Activated CD4-positive, alpha-beta T cell treated with anti-CD3 and anti-CD28 coated beads, Interleukin-2, amount 10 ng/mL, durations not matched to agents 7 days and 5 days (primary cell): ENCODE measurements at regions not wholly inside any gene's neighbourhood (a gene's known extent, or its start where the extent isn't known, plus 50 kb on each side); places are given as distances from the start of the nearest gene placed in this dataset.

Experiments used
- CTCF ChIA-PET: fragments of 350-600 bp; sonication (Branson Sonifier 250); formaldehyde crosslinking; loops from one replicate; lab custom pipeline; 2021; ENCODE audit warnings: antibody characterized with exemption; lab: Charles Lee
- POLR2A ChIA-PET: fragments of 350-600 bp; sonication (Branson Sonifier 250); formaldehyde crosslinking; loops from one replicate; lab custom pipeline; 2021; ENCODE audit warnings: antibody characterized with exemption; lab: Charles Lee
- DNase-seq: peaks from one replicate; pipeline ENCODE4 v3.0.0-alpha.2; 2020
- H3K27ac Mint-ChIP-seq: one replicate; pipeline ENCODE4 v1.8.0; 2021; ENCODE audit warnings: mild to moderate bottlenecking, moderate library complexity, mixed read lengths
- H3K27me3 Mint-ChIP-seq: one replicate; pipeline ENCODE4 v1.8.0; 2021; ENCODE audit warnings: mixed read lengths
- H3K36me3 Mint-ChIP-seq: one replicate; pipeline ENCODE4 v1.8.0; 2021; ENCODE audit warnings: low read depth, mixed read lengths
- H3K4me1 Mint-ChIP-seq: one replicate; pipeline ENCODE4 v1.8.0; 2021; ENCODE audit warnings: mixed read lengths
- H3K4me3 Mint-ChIP-seq: one replicate; pipeline ENCODE4 v1.8.0; 2021; ENCODE audit warnings: mild to moderate bottlenecking, moderate library complexity, mixed read lengths
- H3K9me3 Mint-ChIP-seq: one replicate; pipeline ENCODE4 v1.8.0; 2021; ENCODE audit warnings: mixed read lengths

DNA sequence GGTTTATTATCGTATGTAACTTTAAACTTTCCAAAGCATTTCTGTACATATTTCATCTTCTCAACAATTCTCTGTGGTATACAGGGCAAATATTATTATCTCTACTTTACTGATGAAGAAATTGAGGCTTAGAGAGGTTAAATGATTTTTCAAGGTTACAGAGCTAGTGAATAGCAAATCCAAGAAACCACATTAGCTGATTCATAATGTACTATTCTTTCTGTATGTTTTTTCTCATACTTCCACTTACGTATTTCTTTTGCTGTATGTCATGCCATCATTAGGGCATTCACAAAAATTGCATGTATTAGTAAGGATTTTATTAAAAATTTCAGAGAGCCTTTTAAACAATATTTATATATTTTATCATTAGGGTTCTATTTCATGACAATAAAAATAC, 372.4 kb upstream of the DMAC1 start:
- no peaks in the 10 kb centered on the region for H3K9me3 Mint-ChIP-seq
- H3K36me3 Mint-ChIP-seq: no peaks in the 10 kb centered on the region

DNA sequence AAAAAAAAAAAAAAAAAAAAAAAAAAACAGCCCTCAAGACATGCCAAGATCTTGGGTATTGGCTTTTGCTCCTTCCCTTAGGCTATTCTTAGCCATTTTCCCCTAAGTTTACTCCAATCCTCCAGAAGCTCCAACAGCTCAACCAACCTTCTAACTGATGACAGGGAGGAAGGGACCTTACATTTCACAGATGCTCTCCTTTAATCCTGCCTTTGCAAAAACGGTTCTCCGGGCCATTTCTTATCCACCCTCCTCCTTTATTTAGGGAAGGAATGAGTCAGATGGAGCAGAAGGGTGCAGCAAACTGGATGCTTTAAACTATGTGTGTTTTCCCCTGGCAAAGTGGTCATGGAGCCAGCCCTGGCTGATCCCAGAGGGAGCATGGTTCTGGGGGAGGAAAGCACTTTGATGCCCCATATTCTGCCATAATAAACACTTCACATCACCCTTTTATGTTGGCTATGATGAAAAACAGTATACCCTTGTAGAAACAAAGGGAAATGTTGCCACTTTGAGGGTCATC, 369.4 kb upstream of the DMAC1 start:
- POLR2A ChIA-PET: no interaction called here
- CTCF ChIA-PET: interaction anchor here (0.6 kb wide), 1 partner anchor 709 kb away, joined by 5 read pairs; no protein-coding TSS in a partner anchor
- Mint-ChIP-seq H3K36me3 (no peaks in the 10 kb centered on the region), H3K27me3 (peaks cover 2% of the 10 kb centered on the region), H3K27ac (no peak overlapping the region), H3K9me3 (no peaks in the 10 kb centered on the region), H3K4me1 (no peaks in the 10 kb centered on the region), H3K4me3 (no peak overlapping the region)
- DNase-seq: no peak

More for the DNA sequence above, 372.4 kb upstream of the DMAC1 start:
- POLR2A ChIA-PET: no interaction called here
- Mint-ChIP-seq H3K4me3 (no peak overlapping the region), H3K4me1 (no peaks in the 10 kb centered on the region), H3K27ac (no peak overlapping the region), H3K27me3 (peaks cover 2% of the 10 kb centered on the region)
- no peak for DNase-seq
- CTCF ChIA-PET: no interaction called here

DNA sequence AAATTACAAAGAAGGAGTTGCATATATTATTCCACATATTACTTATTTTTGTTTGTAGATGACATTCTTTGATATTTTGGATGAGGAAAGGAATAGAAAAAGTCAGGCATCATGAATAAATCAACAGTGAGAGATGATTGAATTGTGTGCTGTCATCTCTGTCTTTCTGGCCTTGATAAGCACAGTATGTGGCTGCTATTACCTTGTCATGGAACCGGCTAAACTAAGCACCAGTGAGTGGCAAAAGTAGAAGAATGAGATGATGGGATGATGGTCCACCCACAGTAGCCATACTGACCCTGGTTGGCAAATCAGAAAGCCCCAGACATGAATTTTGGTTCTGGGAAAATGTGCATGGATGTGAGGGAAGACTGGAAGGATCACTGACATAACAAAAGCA, 361.2 kb upstream of the DMAC1 start:
- H3K36me3 Mint-ChIP-seq: no peaks in the 10 kb centered on the region
- no peaks in the 10 kb centered on the region for H3K9me3 Mint-ChIP-seq
- H3K4me1 Mint-ChIP-seq: no peaks in the 10 kb centered on the region
- H3K4me3 Mint-ChIP-seq: no peak overlapping the region
- no peak for DNase-seq
- no peaks in the 10 kb centered on the region for H3K27me3 Mint-ChIP-seq
- POLR2A ChIA-PET: no interaction called here
- CTCF ChIA-PET: no interaction called here
- H3K27ac Mint-ChIP-seq: no peak overlapping the region

DNA sequence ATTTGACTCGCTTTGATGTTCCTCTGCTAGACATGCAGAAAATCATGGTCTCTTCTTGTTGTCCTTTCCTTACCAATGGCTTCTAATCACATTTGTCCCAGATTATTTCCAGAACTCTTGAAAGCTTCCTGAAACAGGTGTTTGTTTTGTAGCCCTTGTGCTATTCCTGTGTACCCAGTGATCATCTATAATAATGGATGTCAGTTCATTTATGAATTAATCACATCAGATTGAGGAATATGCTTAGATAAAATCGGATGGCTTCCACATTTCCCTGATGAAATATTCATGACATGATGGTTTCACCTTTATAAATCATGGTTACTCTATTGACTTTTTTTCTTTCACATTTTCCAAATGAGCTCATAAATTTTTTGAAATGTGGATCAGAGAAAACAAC, 359.0 kb upstream of the DMAC1 start:
- CTCF ChIA-PET: interaction anchor here (1.1 kb wide), 1 partner anchor 12 kb away, joined by 3 read pairs; no protein-coding TSS in a partner anchor
- Mint-ChIP-seq H3K4me3 (no peak overlapping the region), H3K36me3 (no peaks in the 10 kb centered on the region), H3K9me3 (no peaks in the 10 kb centered on the region), H3K27ac (no peak overlapping the region), H3K27me3 (no peaks in the 10 kb centered on the region), H3K4me1 (no peaks in the 10 kb centered on the region)
- POLR2A ChIA-PET: no interaction called here
- DNase-seq: no peak

DNA sequence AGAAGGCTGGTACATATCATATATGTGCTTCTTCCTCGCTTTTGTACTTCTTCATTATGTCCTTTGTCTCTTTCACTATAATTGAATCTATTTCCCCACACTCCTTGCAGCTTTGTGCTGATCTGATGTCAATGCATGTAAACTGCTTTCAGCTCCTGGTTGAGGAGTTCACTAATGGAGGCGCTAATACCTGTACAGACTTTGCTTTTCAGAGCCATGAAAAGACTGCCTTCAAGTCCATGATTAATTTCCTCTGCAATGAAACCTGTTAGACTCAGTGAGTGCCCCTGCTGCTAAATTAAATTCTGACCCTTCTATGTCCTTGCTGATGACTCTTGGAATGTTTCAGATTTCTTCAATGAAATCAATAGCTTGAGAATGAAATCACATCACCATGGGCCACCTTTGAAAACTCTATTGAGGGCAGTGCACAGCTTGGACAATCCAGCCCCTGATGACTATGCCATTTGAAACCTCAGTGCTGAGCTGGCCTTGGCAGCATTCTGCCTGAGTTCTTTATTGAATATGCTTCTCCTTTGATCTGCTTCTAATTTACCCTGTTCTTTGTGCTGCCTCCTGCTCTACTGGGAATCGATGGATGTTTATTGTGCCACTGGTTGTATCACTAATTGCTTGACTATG, 358.2 kb upstream of the DMAC1 start:
- CTCF ChIA-PET: no interaction called here
- no peak overlapping the region for H3K4me3 Mint-ChIP-seq
- H3K36me3 Mint-ChIP-seq: no peaks in the 10 kb centered on the region

DNA sequence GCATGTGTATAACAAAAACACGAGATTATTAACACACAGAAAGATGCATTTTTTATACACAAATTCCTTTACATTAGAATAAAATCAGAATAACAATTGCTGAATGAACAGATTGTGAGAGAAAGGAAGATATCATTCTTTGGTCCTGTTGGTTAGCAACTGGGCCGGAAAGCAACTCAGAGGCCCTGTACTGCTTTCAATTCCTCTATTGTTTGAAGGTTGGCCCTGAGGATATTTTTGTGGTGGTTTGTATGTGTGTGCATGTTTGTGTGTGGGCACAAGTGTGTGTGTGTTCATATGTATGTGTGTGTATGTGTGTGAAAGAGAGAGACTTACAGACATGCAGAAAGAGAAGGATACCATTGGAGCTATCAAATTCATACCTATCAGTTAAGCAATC, 356.8 kb upstream of the DMAC1 start:
- DNase-seq: no peak
- H3K4me1 Mint-ChIP-seq: no peaks in the 10 kb centered on the region
- H3K27ac Mint-ChIP-seq: no peak overlapping the region
- H3K36me3 Mint-ChIP-seq: no peaks in the 10 kb centered on the region
- no peak overlapping the region for H3K4me3 Mint-ChIP-seq
- ChIA-PET POLR2A (no interaction called here), CTCF (no interaction called here)
- no peaks in the 10 kb centered on the region for H3K27me3 Mint-ChIP-seq
- H3K9me3 Mint-ChIP-seq: peaks cover 3% of the 10 kb centered on the region

More for the DNA sequence above, 358.2 kb upstream of the DMAC1 start:
- no peak for DNase-seq
- POLR2A ChIA-PET: no interaction called here
- Mint-ChIP-seq H3K4me1 (no peaks in the 10 kb centered on the region), H3K27ac (no peak overlapping the region), H3K9me3 (no peaks in the 10 kb centered on the region), H3K27me3 (no peaks in the 10 kb centered on the region)

DNA sequence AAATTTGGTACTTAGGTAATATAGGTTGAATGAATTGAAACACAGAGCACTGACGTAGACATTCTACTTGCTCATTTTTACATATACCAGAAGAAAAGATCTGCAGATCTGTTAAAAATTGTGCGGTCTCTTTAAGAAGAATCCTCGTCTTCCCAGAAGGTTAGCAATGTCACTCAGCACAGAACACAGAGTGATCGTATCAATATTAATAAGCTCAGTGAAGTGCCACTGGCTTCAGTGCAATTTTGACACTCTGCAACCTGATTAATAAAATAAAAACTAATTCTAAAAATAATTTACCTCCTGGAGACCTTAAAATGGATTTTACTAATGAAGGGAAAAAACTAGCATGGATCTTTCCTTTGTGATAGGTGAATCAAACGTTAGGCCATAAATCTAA, 356.1 kb upstream of the DMAC1 start:
- Mint-ChIP-seq H3K9me3 (peaks cover 6% of the 10 kb centered on the region), H3K27me3 (no peaks in the 10 kb centered on the region), H3K4me3 (no peak overlapping the region), H3K27ac (no peak overlapping the region), H3K36me3 (no peaks in the 10 kb centered on the region), H3K4me1 (no peaks in the 10 kb centered on the region)
- DNase-seq: no peak
- CTCF ChIA-PET: no interaction called here
- POLR2A ChIA-PET: no interaction called here

DNA sequence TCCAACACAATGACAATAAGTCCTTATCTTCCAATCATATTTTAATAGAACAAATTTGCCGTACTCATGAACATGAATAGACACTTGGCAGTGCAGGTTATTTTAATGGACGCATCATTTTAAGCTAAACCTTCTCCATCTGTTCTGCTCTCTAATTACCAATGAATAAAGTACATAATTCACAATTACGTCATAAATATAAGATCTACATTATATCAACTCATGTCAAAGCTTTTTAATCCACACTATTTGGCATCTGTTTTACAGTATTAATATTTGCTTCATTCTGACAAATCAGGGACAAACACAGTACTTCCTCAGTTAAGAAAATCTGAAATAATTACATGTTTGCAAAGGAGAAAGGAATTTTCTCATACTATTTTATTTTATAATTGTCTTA, 344.1 kb upstream of the DMAC1 start:
- Mint-ChIP-seq H3K4me1 (no peaks in the 10 kb centered on the region), H3K9me3 (peaks cover 5% of the 10 kb centered on the region), H3K27me3 (no peaks in the 10 kb centered on the region), H3K4me3 (no peak overlapping the region), H3K36me3 (no peaks in the 10 kb centered on the region), H3K27ac (no peak overlapping the region)
- ChIA-PET CTCF (interaction anchor here (0.6 to 0.8 kb wide), 3 partner anchors 9 to 581 kb away, joined by 3 read pairs; no protein-coding TSS in a partner anchor), POLR2A (no interaction called here)
- DNase-seq: no peak

DNA sequence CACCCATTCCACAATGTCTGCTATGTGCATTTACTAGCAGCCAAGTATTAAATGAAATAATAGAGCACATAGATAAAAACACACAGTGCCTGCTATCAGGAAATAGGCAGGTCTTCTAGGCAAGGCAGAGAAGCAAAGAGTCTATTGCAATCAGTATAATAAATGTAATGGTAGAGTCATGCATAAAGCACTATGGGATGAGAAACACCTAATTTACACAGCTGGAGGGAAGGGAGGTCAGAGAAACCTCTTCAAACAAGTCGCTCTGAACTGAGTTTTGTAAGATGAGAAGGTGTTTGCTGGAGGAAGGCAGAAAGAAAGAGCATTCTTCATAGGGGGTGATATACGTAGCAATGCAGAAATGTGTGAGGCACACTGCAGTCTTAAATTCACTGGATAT, 341.0 kb upstream of the DMAC1 start:
- Mint-ChIP-seq H3K27me3 (no peaks in the 10 kb centered on the region), H3K4me1 (no peaks in the 10 kb centered on the region), H3K27ac (no peak overlapping the region), H3K4me3 (no peak overlapping the region), H3K9me3 (no peaks in the 10 kb centered on the region), H3K36me3 (no peaks in the 10 kb centered on the region)
- ChIA-PET POLR2A (no interaction called here), CTCF (no interaction called here)
- no peak for DNase-seq

DNA sequence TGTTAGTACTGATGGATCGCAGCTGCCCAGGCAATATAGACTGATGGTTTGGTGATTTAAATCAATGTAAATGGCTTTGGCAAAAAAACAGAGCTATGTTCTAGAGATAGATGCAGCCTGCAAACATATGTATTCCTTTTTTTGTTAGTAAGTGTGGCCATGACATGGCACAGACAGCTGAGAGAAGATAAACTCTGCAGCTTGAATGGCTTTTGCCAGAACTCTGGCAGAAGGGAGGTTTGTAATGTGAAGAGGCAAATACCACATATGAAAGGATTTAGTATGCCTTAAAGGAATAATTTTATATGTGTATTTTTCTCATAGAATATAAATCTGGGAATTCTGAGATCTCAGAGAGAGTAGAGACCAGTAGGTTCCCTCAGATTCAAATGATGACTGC, 340.2 kb upstream of the DMAC1 start:
- ChIA-PET POLR2A (no interaction called here), CTCF (no interaction called here)
- Mint-ChIP-seq H3K27ac (no peak overlapping the region), H3K4me3 (no peak overlapping the region), H3K4me1 (no peaks in the 10 kb centered on the region), H3K36me3 (no peaks in the 10 kb centered on the region), H3K9me3 (no peaks in the 10 kb centered on the region), H3K27me3 (no peaks in the 10 kb centered on the region)
- DNase-seq: no peak

DNA sequence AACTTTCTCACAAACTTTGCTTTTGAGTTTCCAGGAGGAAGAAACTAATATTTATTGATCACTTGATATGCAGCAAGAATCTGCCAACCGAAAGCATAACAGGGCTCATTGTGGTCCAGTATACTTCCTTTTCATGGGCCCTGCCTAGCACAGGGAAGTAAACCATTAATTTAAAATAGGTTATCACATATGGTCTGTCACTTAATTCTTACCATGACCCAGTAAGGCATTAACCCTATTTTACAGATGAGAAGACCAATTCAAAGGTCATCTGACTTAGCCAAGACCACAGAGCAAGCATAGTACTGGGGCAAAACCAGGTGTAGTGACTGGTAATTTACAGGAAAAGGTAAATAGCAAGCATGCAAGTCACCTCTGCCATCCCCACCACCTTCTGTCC, 336.9 kb upstream of the DMAC1 start:
- no peaks in the 10 kb centered on the region for H3K4me1 Mint-ChIP-seq
- no peaks in the 10 kb centered on the region for H3K36me3 Mint-ChIP-seq
- no peaks in the 10 kb centered on the region for H3K27me3 Mint-ChIP-seq
- H3K9me3 Mint-ChIP-seq: no peaks in the 10 kb centered on the region
- H3K4me3 Mint-ChIP-seq: no peak overlapping the region
- ChIA-PET CTCF (no interaction called here), POLR2A (no interaction called here)
- no peak overlapping the region for H3K27ac Mint-ChIP-seq
- DNase-seq: no peak

DNA sequence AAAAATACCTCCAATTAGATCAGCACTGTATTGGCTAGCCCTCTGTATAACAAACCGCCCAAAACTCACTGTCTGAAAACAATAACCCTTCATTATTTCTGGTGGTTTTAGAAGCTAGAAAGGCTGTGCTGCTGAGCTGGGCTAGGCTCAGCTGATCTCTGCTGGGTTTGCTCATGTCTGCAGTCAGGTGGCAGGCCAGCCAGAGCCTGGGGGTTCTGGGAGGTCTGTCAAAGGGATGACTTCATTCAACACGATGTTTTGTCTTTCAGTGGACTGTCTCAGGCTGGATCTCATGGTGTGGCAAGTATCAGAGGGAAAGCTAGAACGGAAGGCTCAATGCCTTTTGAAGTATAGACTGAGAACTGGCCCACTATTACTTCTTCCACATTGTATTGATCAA, 335.1 kb upstream of the DMAC1 start:
- Mint-ChIP-seq H3K27ac (no peak overlapping the region), H3K9me3 (no peaks in the 10 kb centered on the region), H3K4me1 (no peaks in the 10 kb centered on the region), H3K27me3 (no peaks in the 10 kb centered on the region), H3K36me3 (no peaks in the 10 kb centered on the region), H3K4me3 (no peak overlapping the region)
- ChIA-PET CTCF (interaction anchor here (0.9 kb wide), 1 partner anchor 10 kb away, joined by 3 read pairs; no protein-coding TSS in a partner anchor), POLR2A (no interaction called here)
- no peak for DNase-seq

DNA sequence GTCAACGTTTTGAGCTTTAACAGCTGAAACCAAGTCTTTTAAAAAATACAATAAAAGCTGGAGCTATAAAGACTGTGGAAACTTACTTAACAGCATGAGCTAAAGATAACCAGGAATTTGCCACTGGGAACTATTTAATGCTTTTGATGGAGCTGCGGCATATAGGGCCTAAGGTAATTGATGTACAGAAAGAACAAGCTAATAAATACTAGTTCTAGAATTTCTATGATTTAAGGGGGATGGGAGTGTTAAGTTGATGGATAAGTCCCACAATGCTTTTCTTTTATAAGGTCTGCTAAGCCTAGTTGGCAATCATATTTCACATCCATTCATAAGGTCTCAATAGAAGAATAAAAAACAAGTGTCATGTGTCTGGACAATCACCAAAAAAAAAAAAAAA, 334.0 kb upstream of the DMAC1 start:
- Mint-ChIP-seq H3K27me3 (no peaks in the 10 kb centered on the region), H3K4me3 (no peak overlapping the region), H3K36me3 (no peaks in the 10 kb centered on the region), H3K27ac (no peak overlapping the region), H3K4me1 (no peaks in the 10 kb centered on the region), H3K9me3 (no peaks in the 10 kb centered on the region)
- CTCF ChIA-PET: interaction anchor here (0.7 to 1.0 kb wide), 3 partner anchors 8 to 70 kb away, joined by 3 to 4 read pairs (median 3); no protein-coding TSS in a partner anchor
- POLR2A ChIA-PET: no interaction called here
- no peak for DNase-seq

DNA sequence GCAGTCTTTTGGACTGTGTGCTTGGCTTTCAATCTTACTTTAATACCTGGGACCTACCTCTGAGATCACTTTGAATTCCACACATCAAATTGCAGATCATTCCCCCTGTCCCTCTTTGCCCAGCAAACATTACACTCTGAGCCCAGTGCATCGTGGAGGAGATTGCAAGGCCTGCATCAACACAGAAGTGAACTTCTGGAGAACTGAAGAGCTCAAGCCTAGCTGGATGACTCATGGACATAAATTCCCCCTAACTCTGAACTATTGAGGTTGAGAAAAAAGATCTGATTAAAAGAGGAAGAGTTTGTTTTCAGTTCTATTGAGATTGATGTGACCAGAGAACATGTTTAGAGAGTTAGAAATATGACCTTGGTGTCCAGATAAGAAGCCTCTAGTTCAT, 316.0 kb upstream of the DMAC1 start:
- ChIA-PET CTCF (interaction anchor here (0.9 kb wide), 1 partner anchor 17 kb away, joined by 3 read pairs; no protein-coding TSS in a partner anchor), POLR2A (no interaction called here)
- no peak for DNase-seq
- Mint-ChIP-seq H3K4me1 (peaks cover 8% of the 10 kb centered on the region), H3K9me3 (no peaks in the 10 kb centered on the region), H3K4me3 (no peak overlapping the region), H3K27me3 (no peaks in the 10 kb centered on the region), H3K36me3 (no peaks in the 10 kb centered on the region), H3K27ac (no peak overlapping the region)
